OCI-LY7 (cell line): ENCODE measurements at regions not wholly inside any gene's neighbourhood (a gene's known extent, or its start where the extent isn't known, plus 50 kb on each side); places are given as distances from the start of the nearest gene placed in this dataset.

Experiments
- BruUV-seq: library from RNA; stranded (reverse); fragments of 400-500 nt; replicated peaks from 2 replicates; lab custom pipeline; 2021; lab: Mats Ljungman, UMichigan
- CTCF ChIA-PET: fragments of 300-600 bp; sonication (Branson Sonifier 250); formaldehyde crosslinking; loops from one replicate; lab custom pipeline; 2022; ENCODE audit warnings: antibody characterized with exemption; ENCODE audit not compliant: unreplicated experiment; lab: Charles Lee
- POLR2A ChIA-PET: fragments of 300-600 bp; sonication (Branson Sonifier 250); formaldehyde crosslinking; loops from one replicate; lab custom pipeline; 2022; ENCODE audit warnings: antibody characterized with exemption; lab: Charles Lee
- DNase-seq: peaks from one replicate; pipeline ENCODE4 v3.0.0-alpha.2; 2015; ENCODE audit warnings: low spot score
- H2AFZ ChIP-seq: fragments of 200-600 bp; sonication (generic), shearing (Covaris generic); 2 replicates; pipeline ENCODE4 v1.6.1; 2014; ENCODE audit warnings: mild to moderate bottlenecking, antibody characterized with exemption, low read length, moderate library complexity
- H3K27ac ChIP-seq: fragments of 200-600 bp; sonication (generic); 2 replicates; pipeline ENCODE4 v1.5.1; 2014; ENCODE audit warnings: mixed run types, low read depth, mild to moderate bottlenecking, moderate library complexity, low read length, inconsistent platforms; ENCODE audit not compliant: poor library complexity, severe bottlenecking
- H3K36me3 ChIP-seq: fragments of 200-600 bp; sonication (generic); 2 replicates; pipeline ENCODE4 v1.6.1; 2014; ENCODE audit warnings: mild to moderate bottlenecking, antibody characterized with exemption, low read length, moderate library complexity, mixed read lengths; ENCODE audit not compliant: insufficient read depth
- H3K4me1 ChIP-seq: fragments of 200-600 bp; sonication (generic); 2 replicates; pipeline ENCODE4 v1.5.1; 2014; ENCODE audit warnings: mild to moderate bottlenecking, low read length; ENCODE audit not compliant: insufficient read depth, poor library complexity, severe bottlenecking
- H3K4me2 ChIP-seq: fragments of 200-600 bp; sonication (generic); 2 replicates; pipeline ENCODE4 v1.6.1; 2014; ENCODE audit warnings: mild to moderate bottlenecking, low read length
- H3K4me3 ChIP-seq: fragments of 200-600 bp; sonication (generic); 2 replicates; pipeline ENCODE4 v1.5.1; 2014; ENCODE audit warnings: mild to moderate bottlenecking, low read depth, low read length; ENCODE audit not compliant: poor library complexity, severe bottlenecking
- H3K79me2 ChIP-seq: fragments of 200-600 bp; sonication (generic); 2 replicates; pipeline ENCODE4 v1.6.1; 2016; ENCODE audit warnings: low read depth, mild to moderate bottlenecking, low read length, moderate library complexity, mixed read lengths; ENCODE audit not compliant: insufficient read depth
- H3K9me2 ChIP-seq: fragments of 200-600 bp; sonication (generic); 2 replicates; pipeline ENCODE4 v1.6.1; 2016; ENCODE audit warnings: mild to moderate bottlenecking, low read length, mixed read lengths; ENCODE audit not compliant: insufficient read depth
- H3K9me3 ChIP-seq: fragments of 200-600 bp; sonication (generic); 2 replicates; pipeline ENCODE4 v1.6.1; 2014; ENCODE audit warnings: mild to moderate bottlenecking, mixed run types, low read length, mixed read lengths
- H4K20me1 ChIP-seq: fragments of 200-600 bp; sonication (generic); 2 replicates; pipeline ENCODE4 v1.6.1; 2014; ENCODE audit warnings: mild to moderate bottlenecking, antibody characterized with exemption, low read length, moderate library complexity, mixed read lengths; ENCODE audit not compliant: insufficient read depth
- CTCF ChIP-seq: fragments of 200-600 bp; sonication (generic); conservative IDR thresholded peaks from 2 replicates; pipeline ENCODE4 v1.5.1; 2014; ENCODE audit warnings: mild to moderate bottlenecking, antibody characterized with exemption, low read length, moderate library complexity, mixed read lengths
- EZH2phosphoT487 ChIP-seq: fragments of 200-600 bp; sonication (generic); IDR thresholded peaks from 2 replicates; pipeline ENCODE4 v1.6.1; 2018; ENCODE audit warnings: low read depth, borderline replicate concordance, mild to moderate bottlenecking, mixed run types, antibody characterized with exemption, low read length, moderate library complexity, mixed read lengths
- intact Hi-C: fragments of 100-400 bp; cut with micrococcal nuclease; formaldehyde crosslinking; loops from one replicate; pipeline ENCODE4 v1.10.0; 2022; ENCODE audit not compliant: unreplicated experiment

- Histone ChIP-seq H3K36me3 (no peaks in the 10 kb centered on the region), H3K9me2 (no peaks in the 10 kb centered on the region), H3K4me3 (no peak overlapping the region), H3K27ac (no peak overlapping the region), H2AFZ (no peak overlapping the region), H3K9me3 (no peaks in the 10 kb centered on the region), H3K79me2 (no peaks in the 10 kb centered on the region), H4K20me1 (no peaks in the 10 kb centered on the region), H3K4me1 (peaks cover 15% of the 10 kb centered on the region), H3K4me2 (no peak overlapping the region)
- BruUV-seq: no TSS peak
- DNase-seq: no peak
- intact Hi-C loops: no loop called here
- CTCF ChIA-PET: no interaction called here
- POLR2A ChIA-PET: interaction anchor here (0.5 kb wide), 1 partner anchor 231 kb away, joined by 3 read pairs; no protein-coding TSS in a partner anchor
- TF ChIP-seq EZH2phosphoT487: no peak
- no peak for TF ChIP-seq CTCF
These were observed 133.0 kb upstream of the HDDC2 start for GRCh38 chr6:125434760-125435159.

GRCh38 chr6:125439512-125439911 lies 137.7 kb upstream of the HDDC2 start:
- Histone ChIP-seq H3K9me3 (no peaks in the 10 kb centered on the region), H3K4me1 (no peaks in the 10 kb centered on the region), H3K4me3 (no peak overlapping the region), H3K36me3 (no peaks in the 10 kb centered on the region), H3K9me2 (no peaks in the 10 kb centered on the region), H3K27ac (no peak overlapping the region), H3K4me2 (no peak overlapping the region), H3K79me2 (no peaks in the 10 kb centered on the region), H2AFZ (no peak overlapping the region), H4K20me1 (no peaks in the 10 kb centered on the region)
- TF ChIP-seq CTCF (no peak), EZH2phosphoT487 (no peak)
- intact Hi-C loops: no loop called here
- BruUV-seq: no TSS peak
- DNase-seq: no peak
- POLR2A ChIA-PET: no interaction called here
- CTCF ChIA-PET: no interaction called here

GRCh38 chr6:125444006-125444923 lies 142.5 kb upstream of the HDDC2 start:
- Histone ChIP-seq H3K4me2 (no peak overlapping the region), H2AFZ (no peak overlapping the region), H4K20me1 (no peaks in the 10 kb centered on the region), H3K36me3 (no peaks in the 10 kb centered on the region), H3K9me3 (no peaks in the 10 kb centered on the region), H3K4me1 (no peaks in the 10 kb centered on the region), H3K27ac (no peak overlapping the region), H3K79me2 (no peaks in the 10 kb centered on the region), H3K4me3 (no peak overlapping the region), H3K9me2 (no peaks in the 10 kb centered on the region)
- no peak for TF ChIP-seq CTCF
- no peak for TF ChIP-seq EZH2phosphoT487
- ChIA-PET CTCF (interaction anchor here (0.7 kb wide), 1 partner anchor 63 kb away, joined by 5 read pairs; no protein-coding TSS in a partner anchor), POLR2A (interaction anchor here (0.7 kb wide), 2 partner anchors 40 to 200 kb away, joined by 4 read pairs; no protein-coding TSS in a partner anchor)
- BruUV-seq: no TSS peak
- intact Hi-C loops: no loop called here
- DNase-seq: no peak
